K562 (cell line): ENCODE measurements at regions not wholly inside any gene's neighbourhood (a gene's known extent, or its start where the extent isn't known, plus 50 kb on each side); places are given as distances from the start of the nearest gene placed in this dataset.
A peak's percentile ranks its signal among the peaks of the same experiment; 100 is the strongest.

Experiments
- ATAC-seq: fragments of 200-7000 bp; cut with Tn5 transposase; 3 replicates; pipeline ENCODE4 v1.9.1; 2020; ENCODE audit warnings: moderate library complexity
- BruUV-seq: library from RNA; stranded (reverse); fragments of 400-500 nt; replicated peaks from 2 replicates; lab custom pipeline; 2021; lab: Mats Ljungman, UMichigan
- CTCF ChIA-PET: fragments of 300-600 bp; formaldehyde crosslinking; extraction: SDS; loops from one replicate; lab custom pipeline; 2021; ENCODE audit warnings: low intra/inter-chr PET ratio; lab: Yijun Ruan, JAX
- POLR2A ChIA-PET: fragments of 300-600, 350-650 bp; sonication (Branson Sonifier 250); formaldehyde crosslinking; extraction: SDS; loops from one replicate; lab custom pipeline; 2021; ENCODE audit warnings: antibody characterized with exemption, inconsistent platforms; lab: Yijun Ruan, JAX
- DNase-seq, 4 experiments: peaks; one replicate each; pipeline versions ENCODE4 v3.0.0 to v3.0.0-alpha.2; 2011 to 2018; ENCODE audit warnings: low spot score in 3 of 4, mixed read lengths in 3 of 4; ENCODE audit errors: extremely low read depth in 1 of 4
- FAIRE-seq: peaks from 2 replicates; lab custom pipeline; 2011; peaks lifted over from hg19 to GRCh38; lab: Jason Lieb, UNC
- H2AFZ ChIP-seq: 2 replicates; pipeline ENCODE4 v1.6.0; 2011; ENCODE audit warnings: low read depth, low read length, control low read depth, inconsistent platforms
- H3K27ac ChIP-seq: fragments of 200-600 bp; 3 replicates; pipeline ENCODE4 v1.8.0; 2011; ENCODE audit warnings: low read depth, mild to moderate bottlenecking, control low read depth, inconsistent platforms, low read length, moderate library complexity, mixed read lengths; ENCODE audit errors: extremely low read depth
- H3K27me3 ChIP-seq, 2 experiments: fragments of 300-600 bp in 1 of 2; 2 replicates in 1 of 2; 3 replicates in 1 of 2; pipeline versions ENCODE4 v1.6.0 to v1.8.0; 2011; ENCODE audit warnings: inconsistent platforms in 2 of 2, low read length in 2 of 2, mild to moderate bottlenecking in 1 of 2, mixed read lengths in 1 of 2, moderate library complexity in 1 of 2; ENCODE audit not compliant: control insufficient read depth in 2 of 2, insufficient read depth in 2 of 2
- H3K36me3 ChIP-seq: fragments of 300-600 bp; 3 replicates; pipeline ENCODE4 v1.8.0; 2011; ENCODE audit warnings: mild to moderate bottlenecking, low read length, inconsistent platforms; ENCODE audit not compliant: control insufficient read depth, insufficient read depth
- H3K4me1 ChIP-seq, 2 experiments: fragments of 200-600 bp in 1 of 2; replicated peaks in 1 of 2; 2 replicates in 1 of 2; 3 replicates in 1 of 2; pipeline versions ENCODE4 v1.5.1 to v1.8.0; 2011; ENCODE audit warnings: inconsistent platforms in 2 of 2, low read length in 2 of 2, mild to moderate bottlenecking in 1 of 2, mixed read lengths in 1 of 2, moderate library complexity in 1 of 2; ENCODE audit not compliant: control insufficient read depth in 2 of 2, insufficient read depth in 2 of 2
- H3K4me2 ChIP-seq: 2 replicates; pipeline ENCODE4 v1.6.1; 2011; ENCODE audit warnings: low read length, control low read depth, inconsistent platforms, mixed read lengths; ENCODE audit not compliant: insufficient read depth
- H3K4me3 ChIP-seq: fragments of 200-600 bp; sonication (generic), shearing (Covaris generic); 2 replicates; pipeline ENCODE4 v1.5.1; 2016; ENCODE audit warnings: control low read depth, inconsistent platforms
- H3K79me2 ChIP-seq: fragments of 200-600 bp; 3 replicates; pipeline ENCODE4 v1.8.0; 2011; ENCODE audit warnings: low read length, inconsistent platforms; ENCODE audit not compliant: control insufficient read depth, insufficient read depth
- H3K9ac ChIP-seq, 2 experiments: 2 replicates each; pipeline versions ENCODE4 v1.6.0 to v1.6.1; 2011; ENCODE audit warnings: low read depth in 2 of 2, low read length in 2 of 2, control low read depth in 1 of 2, inconsistent platforms in 1 of 2, mild to moderate bottlenecking in 1 of 2, mixed read lengths in 1 of 2; ENCODE audit not compliant: insufficient read depth in 1 of 2
- H3K9me1 ChIP-seq: one replicate; pipeline ENCODE4 v1.6.0; 2011; ENCODE audit warnings: inconsistent platforms, mild to moderate bottlenecking, low read length, moderate library complexity; ENCODE audit not compliant: control insufficient read depth, insufficient read depth
- H3K9me3 ChIP-seq: replicated peaks from 2 replicates; pipeline ENCODE4 v1.5.1; 2011; ENCODE audit warnings: low read depth, low read length, inconsistent platforms; ENCODE audit not compliant: control insufficient read depth, insufficient read depth
- H4K20me1 ChIP-seq: replicated peaks from 2 replicates; pipeline ENCODE4 v1.6.1; 2011; ENCODE audit warnings: low read length, inconsistent platforms, mixed read lengths; ENCODE audit not compliant: control insufficient read depth, insufficient read depth
- KLF16 ChIP-seq: IDR thresholded peaks from 2 replicates; pipeline ENCODE4 v1.6.1; 2016; ENCODE audit warnings: antibody characterized with exemption
- NFATC3 ChIP-seq: fragments of 450-650 bp; IDR thresholded peaks from 2 replicates; pipeline ENCODE4 v1.6.1; 2017; ENCODE audit warnings: mild to moderate bottlenecking
- SMC3 ChIP-seq: conservative IDR thresholded peaks from 2 replicates; pipeline ENCODE4 v1.6.1; 2011; ENCODE audit warnings: low read depth, low read length, improper control_type of control experiment; ENCODE audit not compliant: insufficient read depth
- WGBS: fragments of 100-300 bp; shearing (Covaris generic); methylation state at CpG from one replicate; pipeline ENCODE4 v1.1.6; 2016; ENCODE audit warnings: low coverage, mixed read lengths; ENCODE audit not compliant: insufficient coverage; ENCODE audit errors: missing lambda C conversion rate; 5-methylcytosine and 5-hydroxymethylcytosine counted together
- in situ Hi-C: fragments of 300-500 bp; cut with MboI; formaldehyde crosslinking; loops from 4 replicates; pipeline ENCODE4 v1.15.0; 2018; ENCODE audit warnings: inconsistent platforms, mixed read lengths
- intact Hi-C: fragments of 100-400 bp; cut with micrococcal nuclease; formaldehyde crosslinking; loops from 2 replicates; pipeline ENCODE4 v1.14.2; 2022
- TF ChIP-seq, protein P1 (sequence below), 3 experiments: IDR thresholded peaks in 2 of 3; conservative IDR thresholded peaks in 1 of 3; 2 replicates each; pipeline ENCODE4 v1.5.1; 2011 to 2012; ENCODE audit warnings: low read length in 3 of 3, mild to moderate bottlenecking in 3 of 3, control low read depth in 2 of 3, improper control_type of control experiment in 1 of 3, inconsistent platforms in 1 of 3, low read depth in 1 of 3, mixed read lengths in 1 of 3, moderate library complexity in 1 of 3; ENCODE audit not compliant: insufficient read depth in 2 of 3
- TF ChIP-seq, protein P2 (sequence below): sonication (generic); formaldehyde crosslinking; IDR thresholded peaks from 2 replicates; pipeline ENCODE4 v1.8.0; 2022; ENCODE audit warnings: missing genetic modification reagents, mild to moderate bottlenecking, moderate library complexity, borderline replicate concordance
- TF ChIP-seq, protein P3 (sequence below): fragments of 450-650 bp; formaldehyde crosslinking; IDR thresholded peaks from 2 replicates; pipeline ENCODE4 v1.4.0; 2020; ENCODE audit warnings: mild to moderate bottlenecking, moderate library complexity

DNA sequence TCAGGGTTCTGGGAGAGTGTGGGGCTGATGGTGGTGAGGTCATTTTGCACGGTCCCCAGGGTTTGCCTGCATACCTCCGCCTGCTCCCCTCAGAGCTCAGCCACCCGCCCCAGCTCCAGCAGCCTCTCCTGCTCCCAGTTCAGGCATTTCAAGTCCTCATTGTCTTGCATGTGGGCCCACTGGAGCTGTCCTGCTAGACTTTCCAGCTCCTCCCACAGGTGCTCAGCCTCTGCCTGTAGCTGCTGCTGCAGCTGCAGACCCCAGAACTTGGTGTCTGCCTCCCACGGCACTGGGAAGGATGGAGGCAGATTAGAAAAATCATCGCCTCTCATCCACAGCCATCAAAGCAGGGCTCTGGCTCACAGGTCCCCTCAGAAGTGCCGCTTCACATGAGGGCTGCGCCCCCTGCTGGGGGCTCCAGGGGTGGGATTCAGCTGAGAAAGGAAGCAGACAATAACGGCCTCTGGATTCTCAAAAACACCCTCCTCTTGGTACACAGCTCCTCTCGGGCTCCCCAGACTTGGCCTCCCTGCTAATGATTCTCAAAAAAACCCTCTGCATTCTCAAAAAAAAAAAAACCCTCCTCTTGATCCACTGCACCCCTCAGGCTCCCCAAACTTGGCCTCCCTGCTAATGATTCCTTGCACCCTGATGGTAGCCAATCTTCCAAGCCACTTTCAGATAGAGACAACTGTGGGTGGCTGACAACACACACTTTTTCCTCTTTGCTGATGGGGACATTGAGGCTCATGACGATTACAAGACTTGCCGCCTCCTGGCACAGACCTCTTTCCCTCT lies 89.3 kb upstream of the C2CD4B start:
- Histone ChIP-seq H3K79me2 (no peaks in the 10 kb centered on the region), H3K36me3 (no peaks in the 10 kb centered on the region), H3K4me3 (no peak overlapping the region), H3K4me1 (no peaks in the 10 kb centered on the region), H2AFZ (no peak overlapping the region), H4K20me1 (no peaks in the 10 kb centered on the region), H3K4me2 (no peak overlapping the region), H3K27me3 (peaks cover 0 to 22% of the 10 kb centered on the region in 2 experiments; a peak in 2 of 5 replicates), H3K27ac (no peak overlapping the region), H3K9me1 (no peaks in the 10 kb centered on the region), H3K9ac (no peak overlapping the region), H3K9me3 (no peaks in the 10 kb centered on the region)
- POLR2A ChIA-PET = interaction anchor here (0.7 kb wide), 1 partner anchor 14 kb away, joined by 3 read pairs; no protein-coding TSS in a partner anchor
- BruUV-seq = no TSS peak
- peak; percentile 63 to 71 (median 68) for DNase-seq
- intact Hi-C loops = loop anchor here (5.0 kb wide), 1 partner anchor 382 kb away; no protein-coding TSS in a partner anchor
- WGBS = 3% methylated on average over 10 of the region's 11 CpGs
- peak; percentile 95 for ATAC-seq
- CTCF ChIA-PET = interaction anchor here (0.6 to 1.2 kb wide), 5 partner anchors 53 to 383 kb away, joined by 3 to 5 read pairs (median 3); no protein-coding TSS in a partner anchor
- FAIRE-seq = peak; percentile 66
- in situ Hi-C loops = loop anchor here (5.0 kb wide), 1 partner anchor 387 kb away; no protein-coding TSS in a partner anchor
- TF ChIP-seq KLF16 = 0 out of 2 replicates have a peak, but pooled peaks have one; percentile 32
- TF ChIP-seq, protein P1, sequence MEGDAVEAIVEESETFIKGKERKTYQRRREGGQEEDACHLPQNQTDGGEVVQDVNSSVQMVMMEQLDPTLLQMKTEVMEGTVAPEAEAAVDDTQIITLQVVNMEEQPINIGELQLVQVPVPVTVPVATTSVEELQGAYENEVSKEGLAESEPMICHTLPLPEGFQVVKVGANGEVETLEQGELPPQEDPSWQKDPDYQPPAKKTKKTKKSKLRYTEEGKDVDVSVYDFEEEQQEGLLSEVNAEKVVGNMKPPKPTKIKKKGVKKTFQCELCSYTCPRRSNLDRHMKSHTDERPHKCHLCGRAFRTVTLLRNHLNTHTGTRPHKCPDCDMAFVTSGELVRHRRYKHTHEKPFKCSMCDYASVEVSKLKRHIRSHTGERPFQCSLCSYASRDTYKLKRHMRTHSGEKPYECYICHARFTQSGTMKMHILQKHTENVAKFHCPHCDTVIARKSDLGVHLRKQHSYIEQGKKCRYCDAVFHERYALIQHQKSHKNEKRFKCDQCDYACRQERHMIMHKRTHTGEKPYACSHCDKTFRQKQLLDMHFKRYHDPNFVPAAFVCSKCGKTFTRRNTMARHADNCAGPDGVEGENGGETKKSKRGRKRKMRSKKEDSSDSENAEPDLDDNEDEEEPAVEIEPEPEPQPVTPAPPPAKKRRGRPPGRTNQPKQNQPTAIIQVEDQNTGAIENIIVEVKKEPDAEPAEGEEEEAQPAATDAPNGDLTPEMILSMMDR (IDR thresholded peaks at IDR 0.05 in 2 of 3, conservative IDR thresholded peaks at IDR 0.05 in 1 of 3; ENCODE audit: insufficient read depth in 2 of 3, low read depth in 1 of 3, low read length in 3 of 3) = peak; percentile 74 to 86 (median 81)
- no peak for TF ChIP-seq NFATC3
- TF ChIP-seq, protein P2, sequence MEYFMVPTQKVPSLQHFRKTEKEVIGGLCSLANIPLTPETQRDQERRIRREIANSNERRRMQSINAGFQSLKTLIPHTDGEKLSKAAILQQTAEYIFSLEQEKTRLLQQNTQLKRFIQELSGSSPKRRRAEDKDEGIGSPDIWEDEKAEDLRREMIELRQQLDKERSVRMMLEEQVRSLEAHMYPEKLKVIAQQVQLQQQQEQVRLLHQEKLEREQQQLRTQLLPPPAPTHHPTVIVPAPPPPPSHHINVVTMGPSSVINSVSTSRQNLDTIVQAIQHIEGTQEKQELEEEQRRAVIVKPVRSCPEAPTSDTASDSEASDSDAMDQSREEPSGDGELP = 0 out of 2 replicates have a peak, but pooled peaks have one; percentile 18
- TF ChIP-seq, protein P3, sequence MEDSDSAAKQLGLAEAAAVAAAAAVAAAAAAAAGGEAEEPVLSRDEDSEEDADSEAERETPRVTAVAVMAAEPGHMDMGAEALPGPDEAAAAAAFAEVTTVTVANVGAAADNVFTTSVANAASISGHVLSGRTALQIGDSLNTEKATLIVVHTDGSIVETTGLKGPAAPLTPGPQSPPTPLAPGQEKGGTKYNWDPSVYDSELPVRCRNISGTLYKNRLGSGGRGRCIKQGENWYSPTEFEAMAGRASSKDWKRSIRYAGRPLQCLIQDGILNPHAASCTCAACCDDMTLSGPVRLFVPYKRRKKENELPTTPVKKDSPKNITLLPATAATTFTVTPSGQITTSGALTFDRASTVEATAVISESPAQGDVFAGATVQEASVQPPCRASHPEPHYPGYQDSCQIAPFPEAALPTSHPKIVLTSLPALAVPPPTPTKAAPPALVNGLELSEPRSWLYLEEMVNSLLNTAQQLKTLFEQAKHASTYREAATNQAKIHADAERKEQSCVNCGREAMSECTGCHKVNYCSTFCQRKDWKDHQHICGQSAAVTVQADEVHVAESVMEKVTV (CRISPR knock-in tag) = 0 out of 2 replicates have a peak, but pooled peaks have one; percentile 20
- peak; percentile 58 for TF ChIP-seq SMC3
